ENCODE measurements at regions not wholly inside any gene's neighbourhood (a gene's known extent, or its start where the extent isn't known, plus 50 kb on each side); places are given as distances from the start of the nearest gene placed in this dataset.

GRCh38 chr11:86142170-86142569, 73.3 kb upstream of the PICALM start:
- no peaks in the 10 kb centered on the region for H3K27me3 ChIP-seq
- TF ChIP-seq CTCF (IDR thresholded peaks at IDR 0.05) (no peak), POLR2A (IDR thresholded peaks at IDR 0.05) (no peak)
- intact Hi-C loops (cut with DNase I; ENCODE audit: low total_unique reads) = no loop called here
- H3K9me3 ChIP-seq = no peaks in the 10 kb centered on the region
- H3K4me3 ChIP-seq = no peak overlapping the region
- H3K4me1 ChIP-seq = no peaks in the 10 kb centered on the region
- no peak overlapping the region for H3K27ac ChIP-seq
- DNase-seq = no peak
- no peaks in the 10 kb centered on the region for H3K36me3 ChIP-seq

- TF ChIP-seq POLR2A (IDR thresholded peaks at IDR 0.05) (no peak), CTCF (IDR thresholded peaks at IDR 0.05) (no peak)
- H3K36me3 ChIP-seq = no peaks in the 10 kb centered on the region
- no peak overlapping the region for H3K4me3 ChIP-seq
- no peaks in the 10 kb centered on the region for H3K4me1 ChIP-seq
- no peaks in the 10 kb centered on the region for H3K27me3 ChIP-seq
- intact Hi-C loops (cut with DNase I; ENCODE audit: low total_unique reads) = no loop called here
- H3K9me3 ChIP-seq = no peaks in the 10 kb centered on the region
- no peak overlapping the region for H3K27ac ChIP-seq
- no peak for DNase-seq
These were observed 72.8 kb upstream of the PICALM start for GRCh38 chr11:86141727-86142126.

DNA sequence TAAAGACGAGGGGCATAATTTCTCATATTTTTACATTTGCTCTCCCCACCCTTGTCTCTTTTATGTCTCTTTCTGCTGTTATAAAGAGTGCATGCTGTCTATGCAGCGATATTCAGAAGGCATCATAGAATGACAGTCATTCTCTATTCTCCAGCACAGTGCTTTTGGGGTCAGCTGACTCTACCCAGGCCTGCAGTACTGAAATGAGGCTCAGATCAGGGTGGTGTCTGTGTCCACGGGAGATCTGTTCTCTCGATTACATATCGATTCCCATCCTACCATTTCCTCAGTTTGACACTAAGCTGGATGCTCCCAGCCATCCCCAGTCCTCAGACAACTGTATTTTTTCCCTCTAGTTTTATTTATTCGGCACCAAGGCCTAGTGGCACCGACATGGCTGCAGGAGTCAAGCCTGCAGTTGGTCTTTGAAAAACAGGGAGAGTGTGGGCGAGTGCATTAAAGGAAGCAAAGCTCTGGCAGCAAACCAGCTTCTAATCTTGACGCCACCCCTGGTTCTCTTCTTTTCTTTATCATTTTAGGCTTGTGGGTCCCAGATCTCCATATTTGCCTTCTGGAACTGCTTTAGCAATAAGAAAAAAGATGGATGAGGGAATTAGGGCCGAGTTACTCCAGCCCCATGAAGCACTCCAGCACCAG, 71.6 kb upstream of the PICALM start:
- Histone ChIP-seq H3K36me3 (no peaks in the 10 kb centered on the region), H3K4me1 (no peaks in the 10 kb centered on the region), H3K4me3 (no peak overlapping the region), H3K9me3 (no peaks in the 10 kb centered on the region), H3K27me3 (no peaks in the 10 kb centered on the region), H3K27ac (no peak overlapping the region)
- intact Hi-C loops (cut with DNase I; ENCODE audit: low total_unique reads) = no loop called here
- DNase-seq = no peak
- no peak for TF ChIP-seq CTCF (IDR thresholded peaks at IDR 0.05)
- no peak for TF ChIP-seq POLR2A (IDR thresholded peaks at IDR 0.05)

GRCh38 chr11:86138958-86139357, 70.1 kb upstream of the PICALM start:
- intact Hi-C loops (cut with DNase I; ENCODE audit: low total_unique reads) = no loop called here
- Histone ChIP-seq H3K36me3 (no peaks in the 10 kb centered on the region), H3K4me3 (no peak overlapping the region), H3K27me3 (no peaks in the 10 kb centered on the region), H3K4me1 (no peaks in the 10 kb centered on the region), H3K9me3 (no peaks in the 10 kb centered on the region), H3K27ac (no peak overlapping the region)
- TF ChIP-seq POLR2A (IDR thresholded peaks at IDR 0.05) (no peak), CTCF (IDR thresholded peaks at IDR 0.05) (no peak)
- DNase-seq = no peak

- Histone ChIP-seq H3K36me3 (no peaks in the 10 kb centered on the region), H3K9me3 (no peaks in the 10 kb centered on the region), H3K27me3 (no peaks in the 10 kb centered on the region), H3K4me1 (no peaks in the 10 kb centered on the region), H3K4me3 (no peak overlapping the region), H3K27ac (no peak overlapping the region)
- intact Hi-C loops (cut with DNase I; ENCODE audit: low total_unique reads) = no loop called here
- no peak for TF ChIP-seq CTCF (IDR thresholded peaks at IDR 0.05)
- TF ChIP-seq POLR2A (IDR thresholded peaks at IDR 0.05) = no peak
- no peak for DNase-seq
These were observed 67.7 kb upstream of the PICALM start for GRCh38 chr11:86136538-86136937.

Measured in uterus (tissue), 3 donors.